HEK293 (cell line): ENCODE measurements at regions not wholly inside any gene's neighbourhood (a gene's known extent, or its start where the extent isn't known, plus 50 kb on each side); places are given as distances from the start of the nearest gene placed in this dataset.

ENCODE experiments used
- CTCF ChIA-PET: fragments of 350-600 bp; formaldehyde crosslinking; extraction: SDS; loops from one replicate; lab custom pipeline; 2021; ENCODE audit warnings: antibody characterized with exemption; lab: Yijun Ruan, JAX
- POLR2A ChIA-PET: fragments of 300-600 bp; formaldehyde crosslinking; extraction: SDS; loops from one replicate; lab custom pipeline; 2020; ENCODE audit warnings: antibody characterized with exemption, inconsistent platforms; lab: Yijun Ruan, JAX
- H3K27ac ChIP-seq: fragments of 200-500 bp; sonication (Bioruptor generic); 2 replicates; pipeline ENCODE4 v1.5.1; 2014; ENCODE audit warnings: low read depth, low read length, control low read depth, inconsistent platforms; ENCODE audit errors: extremely low read depth
- H3K36me3 ChIP-seq, 2 experiments: fragments of 200-500 bp in 1 of 2; sonication (Bioruptor generic) in 1 of 2; 1 replicate in 1 of 2; 2 replicates in 1 of 2; pipeline ENCODE4 v1.5.1; 2014 to 2017; ENCODE audit warnings: inconsistent platforms in 2 of 2, low read length in 2 of 2; ENCODE audit not compliant: control insufficient read depth in 2 of 2, insufficient read depth in 1 of 2
- H3K4me1 ChIP-seq: fragments of 200-500 bp; sonication (Bioruptor generic); 2 replicates; pipeline ENCODE4 v1.5.1; 2014; ENCODE audit warnings: mild to moderate bottlenecking, low read length, inconsistent platforms; ENCODE audit not compliant: control insufficient read depth, insufficient read depth
- H3K4me3 ChIP-seq: 2 replicates; pipeline ENCODE4 v1.5.1; 2011; ENCODE audit warnings: low read depth, mild to moderate bottlenecking, control low read depth, low read length, moderate library complexity
- H3K9me3 ChIP-seq: fragments of 200-500 bp; sonication (Bioruptor generic); 2 replicates; pipeline ENCODE4 v1.5.1; 2014; ENCODE audit warnings: low read depth, low read length, inconsistent platforms; ENCODE audit not compliant: control insufficient read depth, insufficient read depth
- HOXA7 ChIP-seq: sonication (generic); formaldehyde crosslinking; IDR thresholded peaks from 2 replicates; pipeline ENCODE4 v1.8.1; 2022; ENCODE audit warnings: missing genetic modification reagents, borderline replicate concordance
- KLF8 ChIP-seq: fragments of 450-650 bp; formaldehyde crosslinking; IDR thresholded peaks from 2 replicates; pipeline ENCODE4 v1.5.1; 2016; ENCODE audit warnings: missing biosample characterization, missing genetic modification characterization
- OSR2 ChIP-seq: fragments of 450-650 bp; formaldehyde crosslinking; IDR thresholded peaks from 2 replicates; pipeline ENCODE4 v1.5.1; 2016; ENCODE audit warnings: missing biosample characterization, missing genetic modification characterization
- SETDB1 ChIP-seq: IDR thresholded peaks from one replicate; pipeline ENCODE4 v1.6.1; 2017; ENCODE audit warnings: mild to moderate bottlenecking, low read length, moderate library complexity, mixed read lengths; ENCODE audit not compliant: insufficient read length
- ZBTB20 ChIP-seq: fragments of 450-650 bp; formaldehyde crosslinking; IDR thresholded peaks from 2 replicates; pipeline ENCODE4 v1.5.1; 2016; ENCODE audit warnings: missing biosample characterization, missing genetic modification characterization
- ZNF202 ChIP-seq: fragments of 450-650 bp; formaldehyde crosslinking; IDR thresholded peaks from 2 replicates; pipeline ENCODE4 v1.5.1; 2016; ENCODE audit warnings: missing biosample characterization, missing genetic modification characterization, borderline replicate concordance
- ZNF501 ChIP-seq: fragments of 450-650 bp; formaldehyde crosslinking; IDR thresholded peaks from 2 replicates; pipeline ENCODE4 v1.5.1; 2016; ENCODE audit warnings: missing biosample characterization, missing genetic modification characterization
- ZNF521 ChIP-seq: fragments of 450-650 bp; formaldehyde crosslinking; IDR thresholded peaks from 2 replicates; pipeline ENCODE4 v1.5.1; 2017; ENCODE audit warnings: missing biosample characterization, mild to moderate bottlenecking, missing genetic modification characterization
- ZNF621 ChIP-seq: fragments of 450-650 bp; formaldehyde crosslinking; IDR thresholded peaks from 2 replicates; pipeline ENCODE4 v1.5.1; 2017; ENCODE audit warnings: missing biosample characterization, missing genetic modification characterization
- ZNF670 ChIP-seq: fragments of 450-650 bp; formaldehyde crosslinking; IDR thresholded peaks from 2 replicates; pipeline ENCODE4 v1.5.1; 2016; ENCODE audit warnings: missing biosample characterization, missing genetic modification characterization, low read depth
- ZNF777 ChIP-seq: fragments of 450-650 bp; formaldehyde crosslinking; IDR thresholded peaks from 2 replicates; pipeline ENCODE4 v1.5.1; 2017; ENCODE audit warnings: missing biosample characterization, missing genetic modification characterization, borderline replicate concordance
- ZXDB ChIP-seq: fragments of 450-650 bp; formaldehyde crosslinking; IDR thresholded peaks from 2 replicates; pipeline ENCODE4 v1.5.1; 2016; ENCODE audit warnings: missing biosample characterization, missing genetic modification characterization
- TF ChIP-seq, protein P1 (sequence below): fragments of 450-650 bp; formaldehyde crosslinking; IDR thresholded peaks from 2 replicates; pipeline ENCODE4 v1.5.1; 2017; ENCODE audit warnings: missing biosample characterization, mild to moderate bottlenecking, missing genetic modification characterization, moderate library complexity
- TF ChIP-seq, protein P2 (sequence below): fragments of 450-650 bp; formaldehyde crosslinking; IDR thresholded peaks from 2 replicates; pipeline ENCODE4 v1.5.1; 2016; ENCODE audit warnings: missing biosample characterization, missing genetic modification characterization, low read depth
- TF ChIP-seq, protein P3 (sequence below): fragments of 450-650 bp; formaldehyde crosslinking; IDR thresholded peaks from 2 replicates; pipeline ENCODE4 v1.5.1; 2016; ENCODE audit warnings: missing biosample characterization, missing genetic modification characterization
- TF ChIP-seq, protein P4 (sequence below): fragments of 450-650 bp; formaldehyde crosslinking; IDR thresholded peaks from 2 replicates; pipeline ENCODE4 v1.5.1; 2016; ENCODE audit warnings: missing biosample characterization, missing genetic modification characterization
- TF ChIP-seq, protein P5 (sequence below): fragments of 450-650 bp; formaldehyde crosslinking; IDR thresholded peaks from 2 replicates; pipeline ENCODE4 v1.5.1; 2016; ENCODE audit warnings: missing biosample characterization, missing genetic modification characterization

DNA sequence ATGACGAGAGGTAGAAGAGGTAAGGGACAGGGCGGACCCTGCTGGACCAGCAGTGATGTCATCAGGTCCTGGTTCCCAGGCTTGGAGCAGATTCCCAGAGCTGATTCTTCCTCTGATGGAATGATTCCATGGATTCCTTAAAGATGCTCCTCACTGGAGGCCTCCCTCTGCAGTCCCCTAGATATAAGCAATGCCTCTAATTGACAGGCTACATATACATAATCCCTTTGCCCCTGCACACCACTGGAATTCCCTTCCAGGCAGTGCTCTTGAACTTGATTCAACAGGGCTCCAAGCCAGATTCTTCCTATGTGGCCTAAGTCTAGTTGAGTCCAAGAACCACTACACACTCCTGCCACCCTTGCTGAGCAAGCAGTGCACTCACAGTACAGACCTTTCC is 52.3 kb upstream of the L3MBTL3 start:
- no peak overlapping the region for H3K27ac ChIP-seq
- no peak overlapping the region for H3K4me3 ChIP-seq
- no peaks in the 10 kb centered on the region for H3K36me3 ChIP-seq
- H3K4me1 ChIP-seq, result no peaks in the 10 kb centered on the region
- ChIA-PET CTCF (interaction anchor here (2.9 kb wide), 1 partner anchor 191 kb away, joined by 9 read pairs; no protein-coding TSS in a partner anchor), POLR2A (no interaction called here)
- no peaks in the 10 kb centered on the region for H3K9me3 ChIP-seq
- TF ChIP-seq ZNF521 (no peak), ZBTB20 (no peak), ZNF777 (no peak), ZXDB (tag by site-specific recombination) (no peak), ZNF621 (tag by site-specific recombination) (no peak), KLF8 (tag by site-specific recombination) (no peak), ZNF670 (tag by site-specific recombination) (no peak)
- TF ChIP-seq, protein P1, sequence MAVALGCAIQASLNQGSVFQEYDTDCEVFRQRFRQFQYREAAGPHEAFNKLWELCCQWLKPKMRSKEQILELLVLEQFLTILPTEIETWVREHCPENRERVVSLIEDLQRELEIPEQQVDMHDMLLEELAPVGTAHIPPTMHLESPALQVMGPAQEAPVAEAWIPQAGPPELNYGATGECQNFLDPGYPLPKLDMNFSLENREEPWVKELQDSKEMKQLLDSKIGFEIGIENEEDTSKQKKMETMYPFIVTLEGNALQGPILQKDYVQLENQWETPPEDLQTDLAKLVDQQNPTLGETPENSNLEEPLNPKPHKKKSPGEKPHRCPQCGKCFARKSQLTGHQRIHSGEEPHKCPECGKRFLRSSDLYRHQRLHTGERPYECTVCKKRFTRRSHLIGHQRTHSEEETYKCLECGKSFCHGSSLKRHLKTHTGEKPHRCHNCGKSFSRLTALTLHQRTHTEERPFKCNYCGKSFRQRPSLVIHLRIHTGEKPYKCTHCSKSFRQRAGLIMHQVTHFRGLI (tag by site-specific recombination), result no peak
- TF ChIP-seq, protein P2, sequence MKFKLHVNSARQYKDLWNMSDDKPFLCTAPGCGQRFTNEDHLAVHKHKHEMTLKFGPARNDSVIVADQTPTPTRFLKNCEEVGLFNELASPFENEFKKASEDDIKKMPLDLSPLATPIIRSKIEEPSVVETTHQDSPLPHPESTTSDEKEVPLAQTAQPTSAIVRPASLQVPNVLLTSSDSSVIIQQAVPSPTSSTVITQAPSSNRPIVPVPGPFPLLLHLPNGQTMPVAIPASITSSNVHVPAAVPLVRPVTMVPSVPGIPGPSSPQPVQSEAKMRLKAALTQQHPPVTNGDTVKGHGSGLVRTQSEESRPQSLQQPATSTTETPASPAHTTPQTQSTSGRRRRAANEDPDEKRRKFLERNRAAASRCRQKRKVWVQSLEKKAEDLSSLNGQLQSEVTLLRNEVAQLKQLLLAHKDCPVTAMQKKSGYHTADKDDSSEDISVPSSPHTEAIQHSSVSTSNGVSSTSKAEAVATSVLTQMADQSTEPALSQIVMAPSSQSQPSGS (tag by site-specific recombination), result no peak
- TF ChIP-seq, protein P3, sequence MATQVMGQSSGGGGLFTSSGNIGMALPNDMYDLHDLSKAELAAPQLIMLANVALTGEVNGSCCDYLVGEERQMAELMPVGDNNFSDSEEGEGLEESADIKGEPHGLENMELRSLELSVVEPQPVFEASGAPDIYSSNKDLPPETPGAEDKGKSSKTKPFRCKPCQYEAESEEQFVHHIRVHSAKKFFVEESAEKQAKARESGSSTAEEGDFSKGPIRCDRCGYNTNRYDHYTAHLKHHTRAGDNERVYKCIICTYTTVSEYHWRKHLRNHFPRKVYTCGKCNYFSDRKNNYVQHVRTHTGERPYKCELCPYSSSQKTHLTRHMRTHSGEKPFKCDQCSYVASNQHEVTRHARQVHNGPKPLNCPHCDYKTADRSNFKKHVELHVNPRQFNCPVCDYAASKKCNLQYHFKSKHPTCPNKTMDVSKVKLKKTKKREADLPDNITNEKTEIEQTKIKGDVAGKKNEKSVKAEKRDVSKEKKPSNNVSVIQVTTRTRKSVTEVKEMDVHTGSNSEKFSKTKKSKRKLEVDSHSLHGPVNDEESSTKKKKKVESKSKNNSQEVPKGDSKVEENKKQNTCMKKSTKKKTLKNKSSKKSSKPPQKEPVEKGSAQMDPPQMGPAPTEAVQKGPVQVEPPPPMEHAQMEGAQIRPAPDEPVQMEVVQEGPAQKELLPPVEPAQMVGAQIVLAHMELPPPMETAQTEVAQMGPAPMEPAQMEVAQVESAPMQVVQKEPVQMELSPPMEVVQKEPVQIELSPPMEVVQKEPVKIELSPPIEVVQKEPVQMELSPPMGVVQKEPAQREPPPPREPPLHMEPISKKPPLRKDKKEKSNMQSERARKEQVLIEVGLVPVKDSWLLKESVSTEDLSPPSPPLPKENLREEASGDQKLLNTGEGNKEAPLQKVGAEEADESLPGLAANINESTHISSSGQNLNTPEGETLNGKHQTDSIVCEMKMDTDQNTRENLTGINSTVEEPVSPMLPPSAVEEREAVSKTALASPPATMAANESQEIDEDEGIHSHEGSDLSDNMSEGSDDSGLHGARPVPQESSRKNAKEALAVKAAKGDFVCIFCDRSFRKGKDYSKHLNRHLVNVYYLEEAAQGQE (tag by site-specific recombination), result no peak
- TF ChIP-seq, all 188 proteins: peak for 0

DNA sequence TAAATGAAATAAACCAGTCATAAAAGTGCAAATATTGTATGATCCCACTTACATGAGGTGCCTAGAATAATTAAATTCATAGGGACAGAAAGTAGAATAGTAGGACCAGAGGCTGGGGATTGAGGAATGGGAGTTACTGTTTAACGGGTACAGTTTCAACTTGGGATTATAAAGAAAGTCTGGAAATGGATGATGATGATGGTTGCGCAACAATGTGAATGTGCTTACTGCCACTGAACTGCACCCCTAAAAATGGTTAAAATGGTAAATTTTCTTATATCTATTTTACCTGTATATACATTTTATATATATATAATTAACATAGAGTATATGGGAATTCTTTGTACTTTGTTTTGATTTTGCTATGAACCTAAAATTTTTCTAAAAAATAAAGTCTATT is 53.3 kb upstream of the L3MBTL3 start:
- H3K4me3 ChIP-seq, result no peak overlapping the region
- CTCF ChIA-PET, result interaction anchor here (2.9 kb wide), 1 partner anchor 190 kb away, joined by 9 read pairs; no protein-coding TSS in a partner anchor
- H3K27ac ChIP-seq, result no peak overlapping the region
- H3K4me1 ChIP-seq, result no peaks in the 10 kb centered on the region
- no peaks in the 10 kb centered on the region for H3K9me3 ChIP-seq
- TF ChIP-seq SETDB1 (no peak), HOXA7 (CRISPR knock-in tag) (no peak), KLF8 (tag by site-specific recombination) (no peak), ZNF202 (tag by site-specific recombination) (no peak)
- TF ChIP-seq, all 188 proteins: peak for 0
- POLR2A ChIA-PET, result no interaction called here
- H3K36me3 ChIP-seq, result no peaks in the 10 kb centered on the region

DNA sequence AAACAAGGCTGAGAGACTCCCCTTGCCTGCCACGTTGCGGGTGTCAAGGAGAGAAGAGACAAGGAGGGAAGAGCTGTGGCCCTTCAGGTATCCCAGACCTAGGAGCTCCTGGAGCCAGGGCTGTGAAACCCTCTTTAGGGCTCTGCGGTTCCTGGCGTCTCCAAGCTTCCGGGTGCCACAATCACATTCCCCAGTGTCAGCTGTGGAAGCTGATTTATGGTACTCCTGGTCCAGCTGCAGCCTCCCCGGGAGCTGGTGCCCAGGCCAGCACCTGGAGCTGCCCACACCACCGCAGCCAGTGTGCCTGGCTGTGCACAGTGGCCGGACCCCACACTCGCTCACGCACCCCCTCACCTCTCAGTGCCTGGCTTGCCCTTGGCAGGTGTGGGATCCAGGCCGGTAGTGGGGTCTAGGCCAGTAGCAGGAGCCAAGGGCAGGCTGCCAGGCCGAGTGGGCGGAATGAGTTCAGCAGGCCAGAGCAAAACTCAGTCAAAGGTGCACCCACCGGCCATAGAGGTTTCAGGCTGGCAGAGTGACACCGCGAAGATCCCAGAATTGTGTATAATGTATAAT is 58.9 kb upstream of the L3MBTL3 start:
- CTCF ChIA-PET, result no interaction called here
- H3K4me1 ChIP-seq, result no peaks in the 10 kb centered on the region
- POLR2A ChIA-PET, result no interaction called here
- no peaks in the 10 kb centered on the region for H3K36me3 ChIP-seq
- no peaks in the 10 kb centered on the region for H3K9me3 ChIP-seq
- H3K27ac ChIP-seq, result no peak overlapping the region
- no peak overlapping the region for H3K4me3 ChIP-seq
- TF ChIP-seq ZXDB (tag by site-specific recombination) (no peak), ZNF501 (tag by site-specific recombination) (no peak), OSR2 (no peak), ZNF670 (tag by site-specific recombination) (no peak)
- TF ChIP-seq, protein P4, sequence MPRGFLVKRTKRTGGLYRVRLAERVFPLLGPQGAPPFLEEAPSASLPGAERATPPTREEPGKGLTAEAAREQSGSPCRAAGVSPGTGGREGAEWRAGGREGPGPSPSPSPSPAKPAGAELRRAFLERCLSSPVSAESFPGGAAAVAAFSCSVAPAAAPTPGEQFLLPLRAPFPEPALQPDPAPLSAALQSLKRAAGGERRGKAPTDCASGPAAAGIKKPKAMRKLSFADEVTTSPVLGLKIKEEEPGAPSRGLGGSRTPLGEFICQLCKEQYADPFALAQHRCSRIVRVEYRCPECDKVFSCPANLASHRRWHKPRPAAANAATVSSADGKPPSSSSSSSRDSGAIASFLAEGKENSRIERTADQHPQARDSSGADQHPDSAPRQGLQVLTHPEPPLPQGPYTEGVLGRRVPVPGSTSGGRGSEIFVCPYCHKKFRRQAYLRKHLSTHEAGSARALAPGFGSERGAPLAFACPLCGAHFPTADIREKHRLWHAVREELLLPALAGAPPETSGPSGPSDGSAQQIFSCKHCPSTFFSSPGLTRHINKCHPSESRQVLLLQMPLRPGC, result no peak
- TF ChIP-seq, protein P5, sequence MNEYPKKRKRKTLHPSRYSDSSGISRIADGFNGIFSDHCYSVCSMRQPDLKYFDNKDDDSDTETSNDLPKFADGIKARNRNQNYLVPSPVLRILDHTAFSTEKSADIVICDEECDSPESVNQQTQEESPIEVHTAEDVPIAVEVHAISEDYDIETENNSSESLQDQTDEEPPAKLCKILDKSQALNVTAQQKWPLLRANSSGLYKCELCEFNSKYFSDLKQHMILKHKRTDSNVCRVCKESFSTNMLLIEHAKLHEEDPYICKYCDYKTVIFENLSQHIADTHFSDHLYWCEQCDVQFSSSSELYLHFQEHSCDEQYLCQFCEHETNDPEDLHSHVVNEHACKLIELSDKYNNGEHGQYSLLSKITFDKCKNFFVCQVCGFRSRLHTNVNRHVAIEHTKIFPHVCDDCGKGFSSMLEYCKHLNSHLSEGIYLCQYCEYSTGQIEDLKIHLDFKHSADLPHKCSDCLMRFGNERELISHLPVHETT (tag by site-specific recombination), result no peak
